ENCODE measurements at regions not wholly inside any gene's neighbourhood (a gene's known extent, or its start where the extent isn't known, plus 50 kb on each side); places are given as distances from the start of the nearest gene placed in this dataset.

- TF ChIP-seq CTCF (IDR thresholded peaks at IDR 0.05), result no peak
- no peak for TF ChIP-seq POLR2AphosphoS5 (IDR thresholded peaks at IDR 0.05)
- no peak for TF ChIP-seq POLR2A (IDR thresholded peaks at IDR 0.05)
- TF ChIP-seq EP300 (IDR thresholded peaks at IDR 0.05), result no peak
Observed at GRCh38 chr2:195356026-195356425, 301.0 kb upstream of the SLC39A10 start.

Data from sigmoid colon (tissue), 4 donors.